ENCODE measurements at regions not wholly inside any gene's neighbourhood (a gene's known extent, or its start where the extent isn't known, plus 50 kb on each side); places are given as distances from the start of the nearest gene placed in this dataset.

DNA sequence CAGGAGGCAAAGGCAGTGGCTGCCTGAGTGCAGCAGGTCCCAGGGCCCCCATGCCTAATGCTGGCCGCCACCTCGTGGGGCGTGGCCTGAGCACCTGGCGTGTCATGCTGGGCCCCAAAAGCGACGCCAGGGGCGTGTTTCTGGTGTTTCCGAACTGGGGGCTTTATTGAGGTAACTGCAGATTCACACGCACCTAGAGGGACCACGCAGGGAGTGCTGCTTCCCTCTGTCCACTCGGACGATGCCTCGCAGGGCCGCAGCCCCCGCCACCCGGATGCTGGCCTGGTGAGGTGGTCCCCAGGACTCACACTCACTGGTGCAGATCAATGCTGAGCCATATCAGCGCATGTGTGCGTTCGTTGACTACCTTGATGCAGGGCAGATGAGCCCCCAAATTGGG is 736.2 kb downstream of the BRD1 start:
- Histone ChIP-seq H3K4me3 (no peak overlapping the region), H3K9me3 (no peaks in the 10 kb centered on the region), H3K36me3 (replicated peaks) (no peaks in the 10 kb centered on the region), H3K4me1 (no peaks in the 10 kb centered on the region), H3K27me3 (ENCODE audit: low read depth) (no peaks in the 10 kb centered on the region)
- no peak for DNase-seq (ENCODE audit: low spot score in 2 of 2)
- in situ Hi-C loops (cut with MboI; ENCODE audit: low sequenced_read_pairs): no loop called here

GRCh38 chr22:49090853-49091135 is 736.9 kb downstream of the BRD1 start:
- Histone ChIP-seq H3K4me3 (no peak overlapping the region), H3K4me1 (no peaks in the 10 kb centered on the region), H3K36me3 (replicated peaks) (no peaks in the 10 kb centered on the region), H3K9me3 (no peaks in the 10 kb centered on the region), H3K27me3 (ENCODE audit: low read depth) (no peaks in the 10 kb centered on the region)
- in situ Hi-C loops (cut with MboI; ENCODE audit: low sequenced_read_pairs): no loop called here
- no peak for DNase-seq (ENCODE audit: low spot score in 2 of 2)

GRCh38 chr22:49090061-49090852 is 737.4 kb downstream of the BRD1 start:
- Histone ChIP-seq H3K36me3 (replicated peaks) (no peaks in the 10 kb centered on the region), H3K4me1 (no peaks in the 10 kb centered on the region), H3K9me3 (no peaks in the 10 kb centered on the region), H3K27me3 (ENCODE audit: low read depth) (no peaks in the 10 kb centered on the region), H3K4me3 (no peak overlapping the region)
- no peak for DNase-seq (ENCODE audit: low spot score in 2 of 2)
- in situ Hi-C loops (cut with MboI; ENCODE audit: low sequenced_read_pairs): no loop called here

GRCh38 chr22:49088801-49089791 is 738.6 kb downstream of the BRD1 start:
- H3K9me3 ChIP-seq: no peaks in the 10 kb centered on the region
- in situ Hi-C loops (cut with MboI; ENCODE audit: low sequenced_read_pairs): no loop called here
- DNase-seq (ENCODE audit: low spot score in 2 of 2): no peak
- H3K27me3 ChIP-seq (ENCODE audit: low read depth): no peaks in the 10 kb centered on the region
- no peaks in the 10 kb centered on the region for H3K36me3 ChIP-seq (replicated peaks)
- H3K4me1 ChIP-seq: no peaks in the 10 kb centered on the region
- H3K4me3 ChIP-seq: no peak overlapping the region

- Histone ChIP-seq H3K27me3 (ENCODE audit: low read depth) (no peaks in the 10 kb centered on the region), H3K4me1 (no peaks in the 10 kb centered on the region), H3K9me3 (no peaks in the 10 kb centered on the region), H3K36me3 (replicated peaks) (no peaks in the 10 kb centered on the region), H3K4me3 (no peak overlapping the region)
- no peak for DNase-seq (ENCODE audit: low spot score in 2 of 2)
- in situ Hi-C loops (cut with MboI; ENCODE audit: low sequenced_read_pairs): no loop called here
Measured at GRCh38 chr22:49087716-49088601, 739.7 kb downstream of the BRD1 start.

- no peak overlapping the region for H3K4me3 ChIP-seq
- no peaks in the 10 kb centered on the region for H3K9me3 ChIP-seq
- H3K4me1 ChIP-seq: no peaks in the 10 kb centered on the region
- H3K36me3 ChIP-seq (replicated peaks): no peaks in the 10 kb centered on the region
- in situ Hi-C loops (cut with MboI; ENCODE audit: low sequenced_read_pairs): no loop called here
- DNase-seq (ENCODE audit: low spot score in 2 of 2): no peak
- no peaks in the 10 kb centered on the region for H3K27me3 ChIP-seq (ENCODE audit: low read depth)
Measured at GRCh38 chr22:49087198-49087597, 740.5 kb downstream of the BRD1 start.

DNA sequence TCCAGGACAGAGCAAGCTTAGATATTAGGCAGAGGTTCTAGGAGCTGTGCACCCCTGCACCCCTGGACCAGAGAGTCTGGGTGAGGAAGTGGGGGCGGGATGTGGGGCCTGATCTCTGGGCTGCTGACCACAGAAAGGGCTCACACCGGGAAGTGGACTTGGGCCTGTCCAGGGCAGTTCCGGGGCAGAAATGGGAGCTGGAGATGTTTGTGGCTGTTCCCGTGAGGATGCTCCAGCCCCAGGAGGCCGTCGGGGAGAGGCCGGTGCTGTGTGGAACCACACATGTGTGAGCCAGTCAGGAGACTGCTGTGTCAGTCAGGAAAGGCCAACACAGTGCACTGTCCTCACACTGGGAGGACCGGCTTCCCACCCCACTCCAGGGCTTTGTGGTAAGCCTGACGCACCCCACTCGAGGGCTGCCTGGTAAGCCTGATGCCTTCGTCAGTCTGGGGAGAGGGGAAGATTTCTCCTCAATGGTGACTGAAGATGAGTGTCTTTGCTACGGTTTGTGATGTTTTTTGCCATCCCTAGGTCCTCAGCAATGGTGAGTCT is 741.0 kb downstream of the BRD1 start:
- in situ Hi-C loops (cut with MboI; ENCODE audit: low sequenced_read_pairs): no loop called here
- no peaks in the 10 kb centered on the region for H3K36me3 ChIP-seq (replicated peaks)
- DNase-seq (ENCODE audit: low spot score in 2 of 2): no peak
- no peaks in the 10 kb centered on the region for H3K9me3 ChIP-seq
- H3K27me3 ChIP-seq (ENCODE audit: low read depth): no peaks in the 10 kb centered on the region
- H3K4me3 ChIP-seq: no peak overlapping the region
- no peaks in the 10 kb centered on the region for H3K4me1 ChIP-seq

- no peaks in the 10 kb centered on the region for H3K4me1 ChIP-seq
- H3K36me3 ChIP-seq (replicated peaks): no peaks in the 10 kb centered on the region
- H3K27me3 ChIP-seq (ENCODE audit: low read depth): no peaks in the 10 kb centered on the region
- no peak for DNase-seq (ENCODE audit: low spot score in 2 of 2)
- H3K9me3 ChIP-seq: no peaks in the 10 kb centered on the region
- in situ Hi-C loops (cut with MboI; ENCODE audit: low sequenced_read_pairs): no loop called here
- H3K4me3 ChIP-seq: no peak overlapping the region
Measured at GRCh38 chr22:49086181-49086580, 741.5 kb downstream of the BRD1 start.

- no peaks in the 10 kb centered on the region for H3K4me1 ChIP-seq
- no peaks in the 10 kb centered on the region for H3K36me3 ChIP-seq (replicated peaks)
- H3K9me3 ChIP-seq: no peaks in the 10 kb centered on the region
- no peak overlapping the region for H3K4me3 ChIP-seq
- in situ Hi-C loops (cut with MboI; ENCODE audit: low sequenced_read_pairs): no loop called here
- H3K27me3 ChIP-seq (ENCODE audit: low read depth): no peaks in the 10 kb centered on the region
- DNase-seq (ENCODE audit: low spot score in 2 of 2): no peak
Measured at GRCh38 chr22:49084206-49084605, 743.5 kb downstream of the BRD1 start.

DNA sequence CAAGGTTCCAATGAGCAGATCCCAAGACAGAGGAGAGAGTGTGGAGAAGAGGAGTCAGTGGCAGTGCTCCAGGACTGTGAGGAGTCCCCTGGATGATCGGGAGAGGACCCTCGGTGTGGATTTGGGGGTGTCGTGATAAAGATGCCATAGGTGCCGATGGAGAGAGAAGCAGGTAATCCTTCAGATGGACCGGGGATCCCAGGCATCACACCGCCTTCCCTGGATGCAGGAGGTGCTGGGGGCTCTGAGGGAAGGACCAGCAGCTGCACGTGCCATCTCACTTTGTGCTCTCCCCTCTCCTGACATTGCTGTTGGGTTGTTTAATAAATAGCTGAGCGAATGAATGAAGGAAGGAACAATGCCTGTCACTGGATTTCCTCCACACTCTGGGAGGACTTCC is 744.1 kb downstream of the BRD1 start:
- Histone ChIP-seq H3K27me3 (ENCODE audit: low read depth) (no peaks in the 10 kb centered on the region), H3K4me3 (no peak overlapping the region), H3K9me3 (no peaks in the 10 kb centered on the region), H3K4me1 (no peaks in the 10 kb centered on the region), H3K36me3 (replicated peaks) (no peaks in the 10 kb centered on the region)
- in situ Hi-C loops (cut with MboI; ENCODE audit: low sequenced_read_pairs): no loop called here
- no peak for DNase-seq (ENCODE audit: low spot score in 2 of 2)

DNA sequence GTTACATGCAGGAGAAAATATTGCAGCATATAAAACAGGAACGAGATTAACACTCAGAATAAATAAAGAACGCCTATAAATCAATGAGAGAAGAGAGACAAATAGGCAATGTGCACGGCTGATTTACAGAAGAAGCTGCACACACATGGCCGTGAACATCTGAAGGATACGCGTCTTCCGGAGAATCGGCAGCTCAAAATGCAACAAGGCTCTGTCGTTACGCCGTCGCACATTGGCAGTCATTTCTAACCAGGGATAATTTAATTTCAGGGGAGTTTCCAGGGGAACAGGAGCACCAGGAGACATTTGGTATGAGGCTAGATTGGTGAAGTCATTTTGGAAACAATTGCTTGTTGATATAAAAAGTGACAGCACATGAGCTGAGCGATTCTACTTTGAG is 745.2 kb downstream of the BRD1 start:
- H3K9me3 ChIP-seq: no peaks in the 10 kb centered on the region
- H3K4me1 ChIP-seq: no peaks in the 10 kb centered on the region
- no peak overlapping the region for H3K4me3 ChIP-seq
- no peaks in the 10 kb centered on the region for H3K36me3 ChIP-seq (replicated peaks)
- H3K27me3 ChIP-seq (ENCODE audit: low read depth): no peaks in the 10 kb centered on the region
- in situ Hi-C loops (cut with MboI; ENCODE audit: low sequenced_read_pairs): no loop called here
- DNase-seq (ENCODE audit: low spot score in 2 of 2): no peak

DNA sequence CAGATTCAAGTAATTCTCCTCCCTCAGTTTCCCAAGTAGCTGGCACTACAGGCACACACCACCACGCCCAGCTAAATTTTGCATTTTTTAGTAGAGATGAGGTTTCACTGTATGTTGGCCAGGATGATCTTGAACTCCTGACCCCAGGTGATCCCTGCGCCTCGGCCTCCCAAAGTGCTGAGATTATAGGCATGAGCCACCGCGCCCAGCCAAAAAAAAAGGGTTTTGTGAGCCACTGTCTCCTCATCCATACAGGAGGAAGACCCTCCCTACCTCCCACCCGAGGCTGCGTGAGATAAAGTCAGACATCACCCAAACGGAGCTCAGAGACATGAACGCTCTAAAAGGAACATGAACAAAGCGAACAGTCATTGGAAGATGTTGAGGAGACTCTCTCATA is 745.7 kb downstream of the BRD1 start:
- no peaks in the 10 kb centered on the region for H3K4me1 ChIP-seq
- no peaks in the 10 kb centered on the region for H3K9me3 ChIP-seq
- no peak overlapping the region for H3K4me3 ChIP-seq
- no peaks in the 10 kb centered on the region for H3K36me3 ChIP-seq (replicated peaks)
- in situ Hi-C loops (cut with MboI; ENCODE audit: low sequenced_read_pairs): no loop called here
- DNase-seq (ENCODE audit: low spot score in 2 of 2): no peak
- H3K27me3 ChIP-seq (ENCODE audit: low read depth): no peaks in the 10 kb centered on the region

DNA sequence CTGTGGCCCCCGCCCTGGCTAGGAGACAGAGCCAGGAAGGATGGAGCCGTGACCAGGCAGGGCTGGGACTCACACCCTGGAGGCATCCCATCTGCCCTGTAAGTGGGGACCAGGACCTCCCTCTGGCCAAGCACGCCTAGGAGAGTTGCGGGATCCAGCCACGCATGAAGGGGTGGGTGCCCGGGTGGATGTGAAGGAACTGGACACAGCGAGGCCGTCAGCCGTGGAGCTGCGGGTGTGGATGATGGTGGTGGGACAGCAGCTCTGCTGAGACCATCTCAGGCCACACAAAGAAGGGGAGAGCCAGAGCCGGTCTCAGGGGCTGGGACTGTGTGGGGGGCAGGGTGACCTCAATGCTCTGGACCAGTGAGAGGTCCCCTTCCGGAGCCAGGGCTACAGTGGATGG is 746.4 kb downstream of the BRD1 start:
- no peak overlapping the region for H3K4me3 ChIP-seq
- no peaks in the 10 kb centered on the region for H3K9me3 ChIP-seq
- DNase-seq (ENCODE audit: low spot score in 2 of 2): no peak
- no peaks in the 10 kb centered on the region for H3K4me1 ChIP-seq
- H3K27me3 ChIP-seq (ENCODE audit: low read depth): no peaks in the 10 kb centered on the region
- H3K36me3 ChIP-seq (replicated peaks): no peaks in the 10 kb centered on the region
- in situ Hi-C loops (cut with MboI; ENCODE audit: low sequenced_read_pairs): no loop called here
